Vagina (tissue), 2 donors: ENCODE measurements at regions not wholly inside any gene's neighbourhood (a gene's known extent, or its start where the extent isn't known, plus 50 kb on each side); places are given as distances from the start of the nearest gene placed in this dataset.

Source experiments
- POLR2AphosphoS5 ChIP-seq, 2 donors: sonication (generic); formaldehyde crosslinking; IDR thresholded peaks; one replicate each; pipeline ENCODE4 v1.9.0; 2017; ENCODE audit warnings: antibody characterized with exemption in 2 of 2, mild to moderate bottlenecking in 2 of 2, low read depth in 1 of 2; ENCODE audit not compliant: insufficient read depth in 1 of 2
- TF ChIP-seq, protein P1 (sequence below), 3 experiments: fragments of 450-650 bp in 2 of 3; fragments of 200-600 bp in 1 of 3; sonication (generic) in 1 of 3; IDR thresholded peaks; one replicate each; pipeline ENCODE4 v1.5.1; 2017 to 2019; ENCODE audit warnings: antibody characterized with exemption in 3 of 3, mild to moderate bottlenecking in 2 of 3, moderate library complexity in 2 of 3

- TF ChIP-seq, protein P1, sequence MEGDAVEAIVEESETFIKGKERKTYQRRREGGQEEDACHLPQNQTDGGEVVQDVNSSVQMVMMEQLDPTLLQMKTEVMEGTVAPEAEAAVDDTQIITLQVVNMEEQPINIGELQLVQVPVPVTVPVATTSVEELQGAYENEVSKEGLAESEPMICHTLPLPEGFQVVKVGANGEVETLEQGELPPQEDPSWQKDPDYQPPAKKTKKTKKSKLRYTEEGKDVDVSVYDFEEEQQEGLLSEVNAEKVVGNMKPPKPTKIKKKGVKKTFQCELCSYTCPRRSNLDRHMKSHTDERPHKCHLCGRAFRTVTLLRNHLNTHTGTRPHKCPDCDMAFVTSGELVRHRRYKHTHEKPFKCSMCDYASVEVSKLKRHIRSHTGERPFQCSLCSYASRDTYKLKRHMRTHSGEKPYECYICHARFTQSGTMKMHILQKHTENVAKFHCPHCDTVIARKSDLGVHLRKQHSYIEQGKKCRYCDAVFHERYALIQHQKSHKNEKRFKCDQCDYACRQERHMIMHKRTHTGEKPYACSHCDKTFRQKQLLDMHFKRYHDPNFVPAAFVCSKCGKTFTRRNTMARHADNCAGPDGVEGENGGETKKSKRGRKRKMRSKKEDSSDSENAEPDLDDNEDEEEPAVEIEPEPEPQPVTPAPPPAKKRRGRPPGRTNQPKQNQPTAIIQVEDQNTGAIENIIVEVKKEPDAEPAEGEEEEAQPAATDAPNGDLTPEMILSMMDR (IDR thresholded peaks at IDR 0.05): no peak
- TF ChIP-seq POLR2AphosphoS5 (IDR thresholded peaks at IDR 0.05; ENCODE audit: insufficient read depth in 1 of 2, low read depth in 1 of 2): no peak
Measured at GRCh38 chr14:36402867-36403266, 82.4 kb upstream of the MBIP start.
